ENCODE measurements at regions not wholly inside any gene's neighbourhood (a gene's known extent, or its start where the extent isn't known, plus 50 kb on each side); places are given as distances from the start of the nearest gene placed in this dataset.

DNA sequence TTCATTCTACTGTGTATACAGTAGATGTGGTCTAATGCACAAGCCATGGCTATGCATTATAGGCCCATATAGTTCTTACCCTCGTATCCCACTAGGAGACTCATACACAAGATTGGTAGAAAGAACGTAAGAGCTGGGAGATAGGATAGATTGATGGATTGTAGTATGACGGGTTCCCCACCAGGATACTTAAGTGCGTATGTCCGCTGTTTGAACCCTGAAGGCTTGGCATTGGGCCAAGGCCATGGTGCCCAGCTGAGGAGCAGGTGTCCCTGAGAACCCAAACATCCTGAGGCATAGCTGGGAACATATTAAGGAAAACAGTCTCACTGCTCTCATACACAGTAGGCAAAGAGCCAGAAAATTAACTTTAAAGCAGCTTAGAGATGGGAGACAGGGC, 617.5 kb upstream of the KLF12 start:
- no peaks in the 10 kb centered on the region for H3K4me1 ChIP-seq (ENCODE audit: control insufficient read depth, insufficient read depth, low read length)
- ChIA-PET CTCF (no interaction called here), POLR2A (no interaction called here)
- BruUV-seq (replicated peaks): no TSS peak
- no peak for ATAC-seq
- H3K27ac ChIP-seq (ENCODE audit: low read length): no peak overlapping the region
- no peaks in the 10 kb centered on the region for H3K27me3 ChIP-seq (ENCODE audit: control insufficient read depth, insufficient read depth, low read length)
- no peak for DNase-seq (ENCODE audit: low read depth, low spot score)
- in situ Hi-C loops (cut with HindIII; ENCODE audit: low pct_unique_long_range_greater_than_20kb, low sequenced_read_pairs) (no loop called here), intact Hi-C loops (cut with micrococcal nuclease; ENCODE audit: unreplicated experiment) (no loop called here)
- no peaks in the 10 kb centered on the region for H3K9me3 ChIP-seq (ENCODE audit: control insufficient read depth, insufficient read depth, low read depth, low read length)
- TF ChIP-seq SIN3A (IDR thresholded peaks at IDR 0.05; ENCODE audit: borderline replicate concordance, insufficient read depth, low read depth, low read length): no peak
- TF ChIP-seq, protein P1, sequence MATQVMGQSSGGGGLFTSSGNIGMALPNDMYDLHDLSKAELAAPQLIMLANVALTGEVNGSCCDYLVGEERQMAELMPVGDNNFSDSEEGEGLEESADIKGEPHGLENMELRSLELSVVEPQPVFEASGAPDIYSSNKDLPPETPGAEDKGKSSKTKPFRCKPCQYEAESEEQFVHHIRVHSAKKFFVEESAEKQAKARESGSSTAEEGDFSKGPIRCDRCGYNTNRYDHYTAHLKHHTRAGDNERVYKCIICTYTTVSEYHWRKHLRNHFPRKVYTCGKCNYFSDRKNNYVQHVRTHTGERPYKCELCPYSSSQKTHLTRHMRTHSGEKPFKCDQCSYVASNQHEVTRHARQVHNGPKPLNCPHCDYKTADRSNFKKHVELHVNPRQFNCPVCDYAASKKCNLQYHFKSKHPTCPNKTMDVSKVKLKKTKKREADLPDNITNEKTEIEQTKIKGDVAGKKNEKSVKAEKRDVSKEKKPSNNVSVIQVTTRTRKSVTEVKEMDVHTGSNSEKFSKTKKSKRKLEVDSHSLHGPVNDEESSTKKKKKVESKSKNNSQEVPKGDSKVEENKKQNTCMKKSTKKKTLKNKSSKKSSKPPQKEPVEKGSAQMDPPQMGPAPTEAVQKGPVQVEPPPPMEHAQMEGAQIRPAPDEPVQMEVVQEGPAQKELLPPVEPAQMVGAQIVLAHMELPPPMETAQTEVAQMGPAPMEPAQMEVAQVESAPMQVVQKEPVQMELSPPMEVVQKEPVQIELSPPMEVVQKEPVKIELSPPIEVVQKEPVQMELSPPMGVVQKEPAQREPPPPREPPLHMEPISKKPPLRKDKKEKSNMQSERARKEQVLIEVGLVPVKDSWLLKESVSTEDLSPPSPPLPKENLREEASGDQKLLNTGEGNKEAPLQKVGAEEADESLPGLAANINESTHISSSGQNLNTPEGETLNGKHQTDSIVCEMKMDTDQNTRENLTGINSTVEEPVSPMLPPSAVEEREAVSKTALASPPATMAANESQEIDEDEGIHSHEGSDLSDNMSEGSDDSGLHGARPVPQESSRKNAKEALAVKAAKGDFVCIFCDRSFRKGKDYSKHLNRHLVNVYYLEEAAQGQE (IDR thresholded peaks at IDR 0.05; ENCODE audit: insufficient read depth in 1 of 2, low read depth in 2 of 2, low read length in 1 of 2): no peak
- no peak for TF ChIP-seq TCF7L2 (IDR thresholded peaks at IDR 0.05; ENCODE audit: low read depth, low read length)
- no peak for TF ChIP-seq CTCF (IDR thresholded peaks at IDR 0.05)
- TF ChIP-seq POLR2AphosphoS5 (IDR thresholded peaks at IDR 0.05; ENCODE audit: low read depth, low read length): no peak
- no peak overlapping the region for H3K4me3 ChIP-seq (ENCODE audit: low read depth in 2 of 2, low read length in 2 of 2)
- no peaks in the 10 kb centered on the region for H3K36me3 ChIP-seq (ENCODE audit: control insufficient read depth, insufficient read depth, low read length)

- no peaks in the 10 kb centered on the region for H3K4me1 ChIP-seq (ENCODE audit: control insufficient read depth, insufficient read depth, low read length)
- H3K9me3 ChIP-seq (ENCODE audit: control insufficient read depth, insufficient read depth, low read depth, low read length): no peaks in the 10 kb centered on the region
- H3K27ac ChIP-seq (ENCODE audit: low read length): no peak overlapping the region
- DNase-seq (ENCODE audit: low read depth, low spot score) (no peak), ATAC-seq (no peak)
- H3K4me3 ChIP-seq (ENCODE audit: low read depth in 2 of 2, low read length in 2 of 2): no peak overlapping the region
- H3K36me3 ChIP-seq (ENCODE audit: control insufficient read depth, insufficient read depth, low read length): no peaks in the 10 kb centered on the region
- TF ChIP-seq SIN3A (IDR thresholded peaks at IDR 0.05; ENCODE audit: borderline replicate concordance, insufficient read depth, low read depth, low read length) (no peak), CTCF (IDR thresholded peaks at IDR 0.05) (no peak), POLR2AphosphoS5 (IDR thresholded peaks at IDR 0.05; ENCODE audit: low read depth, low read length) (no peak), TCF7L2 (IDR thresholded peaks at IDR 0.05; ENCODE audit: low read depth, low read length) (no peak)
- TF ChIP-seq, protein P1 (IDR thresholded peaks at IDR 0.05; ENCODE audit: insufficient read depth in 1 of 2, low read depth in 2 of 2, low read length in 1 of 2): no peak
- in situ Hi-C loops (cut with HindIII; ENCODE audit: low pct_unique_long_range_greater_than_20kb, low sequenced_read_pairs): no loop called here
- intact Hi-C loops (cut with micrococcal nuclease; ENCODE audit: unreplicated experiment): no loop called here
- ChIA-PET POLR2A (no interaction called here), CTCF (no interaction called here)
- BruUV-seq (replicated peaks): no TSS peak
- no peaks in the 10 kb centered on the region for H3K27me3 ChIP-seq (ENCODE audit: control insufficient read depth, insufficient read depth, low read length)
Measured at GRCh38 chr13:74747186-74747955, 613.2 kb upstream of the KLF12 start.

Measured in Panc1 (cell line).